Skin of body (tissue), 1 donor: ENCODE measurements at regions not wholly inside any gene's neighbourhood (a gene's known extent, or its start where the extent isn't known, plus 50 kb on each side); places are given as distances from the start of the nearest gene placed in this dataset.

Experiments
- DNase-seq: peaks from one replicate; lab custom pipeline; 2025; lab: John Stamatoyannopoulos, UW

- DNase-seq = no peak
Measured at GRCh38 chr4:29220761-29221160, 1499.4 kb upstream of the PCDH7 start.

- no peak for DNase-seq
Measured at GRCh38 chr4:29224911-29225310, 1495.3 kb upstream of the PCDH7 start.

GRCh38 chr4:29240641-29241040 is 1479.5 kb upstream of the PCDH7 start:
- no peak for DNase-seq

- no peak for DNase-seq
Measured at GRCh38 chr4:29243054-29243453, 1477.1 kb upstream of the PCDH7 start.

GRCh38 chr4:29243851-29244250 is 1476.3 kb upstream of the PCDH7 start:
- DNase-seq = no peak

GRCh38 chr4:29259556-29259955 is 1460.6 kb upstream of the PCDH7 start:
- no peak for DNase-seq

GRCh38 chr4:29262986-29263385 is 1457.2 kb upstream of the PCDH7 start:
- DNase-seq = no peak

GRCh38 chr4:29276150-29276549 is 1444.0 kb upstream of the PCDH7 start:
- no peak for DNase-seq

- DNase-seq = no peak
Measured at GRCh38 chr4:29277381-29277780, 1442.8 kb upstream of the PCDH7 start.

- no peak for DNase-seq
Measured at GRCh38 chr4:29278585-29278984, 1441.6 kb upstream of the PCDH7 start.

- no peak for DNase-seq
Measured at GRCh38 chr4:29289118-29289517, 1431.1 kb upstream of the PCDH7 start.

GRCh38 chr4:29295280-29295679 is 1424.9 kb upstream of the PCDH7 start:
- no peak for DNase-seq

- DNase-seq = no peak
Measured at GRCh38 chr4:29304595-29304994, 1415.6 kb upstream of the PCDH7 start.

GRCh38 chr4:29307256-29307655 is 1412.9 kb upstream of the PCDH7 start:
- no peak for DNase-seq

- no peak for DNase-seq
Measured at GRCh38 chr4:29307755-29308154, 1412.4 kb upstream of the PCDH7 start.

GRCh38 chr4:29309050-29309449 is 1411.1 kb upstream of the PCDH7 start:
- no peak for DNase-seq

- DNase-seq = no peak
Measured at GRCh38 chr4:29310252-29310651, 1409.9 kb upstream of the PCDH7 start.

- no peak for DNase-seq
Measured at GRCh38 chr4:29311247-29311646, 1408.9 kb upstream of the PCDH7 start.

GRCh38 chr4:29319663-29320340 is 1400.4 kb upstream of the PCDH7 start:
- DNase-seq = no peak

GRCh38 chr4:29320947-29321620 is 1399.1 kb upstream of the PCDH7 start:
- no peak for DNase-seq

- no peak for DNase-seq
Measured at GRCh38 chr4:29326004-29326403, 1394.2 kb upstream of the PCDH7 start.

GRCh38 chr4:29326816-29327215 is 1393.4 kb upstream of the PCDH7 start:
- peak; percentile 34 for DNase-seq

- DNase-seq = no peak
Measured at GRCh38 chr4:29336861-29337260, 1383.3 kb upstream of the PCDH7 start.
